ENCODE measurements at regions not wholly inside any gene's neighbourhood (a gene's known extent, or its start where the extent isn't known, plus 50 kb on each side); places are given as distances from the start of the nearest gene placed in this dataset.

- no TSS peak for BruUV-seq (replicated peaks)
- no peak overlapping the region for H3K4me3 Mint-ChIP-seq (ENCODE audit: unreplicated experiment)
- DNase-seq (ENCODE audit: unreplicated experiment): peak; percentile 36
- H3K9me3 Mint-ChIP-seq (ENCODE audit: unreplicated experiment): no peaks in the 10 kb centered on the region
- ChIA-PET CTCF (no interaction called here), POLR2A (interaction anchor here (0.7 to 2.2 kb wide), 2 partner anchors 11 to 23 kb away, joined by 3 to 13 read pairs; no protein-coding TSS in a partner anchor)
- TF ChIP-seq CTCF (IDR thresholded peaks at IDR 0.05; ENCODE audit: unreplicated experiment): no peak
- H3K4me1 Mint-ChIP-seq (ENCODE audit: insufficient read depth, unreplicated experiment): peaks cover 14% of the 10 kb centered on the region
- intact Hi-C loops (cut with micrococcal nuclease): no loop called here
- no peaks in the 10 kb centered on the region for H3K36me3 Mint-ChIP-seq (ENCODE audit: insufficient read depth, unreplicated experiment)
- no peak overlapping the region for H3K27ac Mint-ChIP-seq (ENCODE audit: low read depth, unreplicated experiment)
- H3K27me3 Mint-ChIP-seq (ENCODE audit: insufficient read depth, unreplicated experiment): no peaks in the 10 kb centered on the region
These were observed 113.0 kb upstream of the NEDD4L start for GRCh38 chr18:57931038-57931437.

GRCh38 chr18:57930476-57930875 lies 113.5 kb upstream of the NEDD4L start:
- Mint-ChIP-seq H3K9me3 (ENCODE audit: unreplicated experiment) (no peaks in the 10 kb centered on the region), H3K27ac (ENCODE audit: low read depth, unreplicated experiment) (no peak overlapping the region), H3K27me3 (ENCODE audit: insufficient read depth, unreplicated experiment) (no peaks in the 10 kb centered on the region), H3K36me3 (ENCODE audit: insufficient read depth, unreplicated experiment) (no peaks in the 10 kb centered on the region), H3K4me1 (ENCODE audit: insufficient read depth, unreplicated experiment) (peaks cover 20% of the 10 kb centered on the region), H3K4me3 (ENCODE audit: unreplicated experiment) (no peak overlapping the region)
- no peak for TF ChIP-seq CTCF (IDR thresholded peaks at IDR 0.05; ENCODE audit: unreplicated experiment)
- peak; percentile 69 for DNase-seq (ENCODE audit: unreplicated experiment)
- BruUV-seq (replicated peaks): no TSS peak
- ChIA-PET CTCF (interaction anchor here (0.6 to 0.7 kb wide), 2 partner anchors 8 to 154 kb away, joined by 3 read pairs; no protein-coding TSS in a partner anchor), POLR2A (interaction anchor here (0.7 to 2.2 kb wide), 3 partner anchors 9 to 23 kb away, joined by 3 to 13 read pairs (median 3); no protein-coding TSS in a partner anchor)
- intact Hi-C loops (cut with micrococcal nuclease): no loop called here

GRCh38 chr18:57929922-57930321 lies 114.1 kb upstream of the NEDD4L start:
- H3K4me1 Mint-ChIP-seq (ENCODE audit: insufficient read depth, unreplicated experiment): peaks cover 22% of the 10 kb centered on the region
- intact Hi-C loops (cut with micrococcal nuclease): no loop called here
- POLR2A ChIA-PET: interaction anchor here (0.8 to 2.2 kb wide), 3 partner anchors 10 to 29 kb away, joined by 3 to 13 read pairs (median 3); no protein-coding TSS in a partner anchor
- no peak overlapping the region for H3K4me3 Mint-ChIP-seq (ENCODE audit: unreplicated experiment)
- no peaks in the 10 kb centered on the region for H3K27me3 Mint-ChIP-seq (ENCODE audit: insufficient read depth, unreplicated experiment)
- no peak overlapping the region for H3K27ac Mint-ChIP-seq (ENCODE audit: low read depth, unreplicated experiment)
- H3K36me3 Mint-ChIP-seq (ENCODE audit: insufficient read depth, unreplicated experiment): no peaks in the 10 kb centered on the region
- no peaks in the 10 kb centered on the region for H3K9me3 Mint-ChIP-seq (ENCODE audit: unreplicated experiment)
- no peak for TF ChIP-seq CTCF (IDR thresholded peaks at IDR 0.05; ENCODE audit: unreplicated experiment)
- CTCF ChIA-PET: interaction anchor here (0.6 to 0.7 kb wide), 2 partner anchors 8 to 153 kb away, joined by 3 read pairs; no protein-coding TSS in a partner anchor
- no peak for DNase-seq (ENCODE audit: unreplicated experiment)
- BruUV-seq (replicated peaks): no TSS peak

- Mint-ChIP-seq H3K4me1 (ENCODE audit: insufficient read depth, unreplicated experiment) (peaks cover 27% of the 10 kb centered on the region), H3K27me3 (ENCODE audit: insufficient read depth, unreplicated experiment) (no peaks in the 10 kb centered on the region), H3K36me3 (ENCODE audit: insufficient read depth, unreplicated experiment) (no peaks in the 10 kb centered on the region), H3K27ac (ENCODE audit: low read depth, unreplicated experiment) (no peak overlapping the region), H3K9me3 (ENCODE audit: unreplicated experiment) (no peaks in the 10 kb centered on the region), H3K4me3 (ENCODE audit: unreplicated experiment) (no peak overlapping the region)
- no TSS peak for BruUV-seq (replicated peaks)
- intact Hi-C loops (cut with micrococcal nuclease): no loop called here
- DNase-seq (ENCODE audit: unreplicated experiment): no peak
- TF ChIP-seq CTCF (IDR thresholded peaks at IDR 0.05; ENCODE audit: unreplicated experiment): no peak
- POLR2A ChIA-PET: interaction anchor here (0.8 kb wide), 1 partner anchor 30 kb away, joined by 5 read pairs; no protein-coding TSS in a partner anchor
- CTCF ChIA-PET: no interaction called here
These were observed 115.6 kb upstream of the NEDD4L start for GRCh38 chr18:57928466-57928865.

All from MCF 10A (cell line).